ENCODE measurements at regions not wholly inside any gene's neighbourhood (a gene's known extent, or its start where the extent isn't known, plus 50 kb on each side); places are given as distances from the start of the nearest gene placed in this dataset.

DNA sequence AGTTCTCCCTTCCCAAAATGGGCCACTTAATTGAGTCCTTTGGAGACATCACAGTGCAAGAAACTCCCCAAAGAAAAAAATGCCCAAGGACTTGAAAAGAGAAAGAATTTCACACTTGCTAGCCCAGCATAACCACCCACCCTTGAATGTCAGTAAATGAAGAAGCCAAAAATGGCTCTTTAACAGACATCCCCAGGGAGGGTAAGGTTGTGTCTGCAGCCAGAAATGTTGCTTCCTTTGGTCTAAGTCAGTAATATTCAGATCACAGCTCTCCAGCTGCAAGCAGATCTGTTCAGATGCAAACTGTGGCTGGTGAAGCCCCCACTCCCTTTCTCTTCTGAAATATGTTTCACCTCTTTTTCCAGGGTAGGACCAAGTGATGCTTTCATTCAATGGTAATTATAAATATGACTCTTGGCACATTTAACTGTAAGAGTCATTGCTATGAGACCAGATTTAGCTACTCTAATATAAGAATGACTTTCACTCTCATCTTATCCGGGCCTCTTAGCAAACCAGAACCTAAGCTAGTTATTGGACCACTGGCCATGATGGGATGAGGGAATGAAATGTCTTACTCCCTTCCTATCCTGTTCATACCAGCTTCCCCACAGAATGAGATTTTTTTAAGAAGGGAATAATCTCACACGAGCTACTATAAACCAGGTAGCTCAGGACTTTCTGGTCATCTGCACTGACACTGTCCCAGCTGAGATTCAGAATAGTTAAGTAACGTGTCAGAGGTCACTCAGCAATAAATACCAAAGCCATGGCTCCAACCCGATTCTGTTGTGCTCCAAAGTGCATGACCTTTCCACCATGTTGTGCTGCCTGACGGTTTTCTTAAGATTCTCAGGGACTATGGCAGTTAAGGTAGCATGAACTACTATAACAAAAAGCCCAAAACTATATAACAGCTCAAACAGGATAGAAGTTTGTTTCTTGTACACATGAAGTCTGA is 234.1 kb downstream of the FOXO1 start:
- no peak overlapping the region for H3K27ac ChIP-seq
- POLR2A ChIA-PET (ENCODE audit: low non-redundant PET): interaction anchor here (0.7 kb wide), 1 partner anchor 236 kb away, joined by 3 read pairs; no protein-coding TSS in a partner anchor
- CTCF ChIA-PET: no interaction called here
- TF ChIP-seq, protein P1, sequence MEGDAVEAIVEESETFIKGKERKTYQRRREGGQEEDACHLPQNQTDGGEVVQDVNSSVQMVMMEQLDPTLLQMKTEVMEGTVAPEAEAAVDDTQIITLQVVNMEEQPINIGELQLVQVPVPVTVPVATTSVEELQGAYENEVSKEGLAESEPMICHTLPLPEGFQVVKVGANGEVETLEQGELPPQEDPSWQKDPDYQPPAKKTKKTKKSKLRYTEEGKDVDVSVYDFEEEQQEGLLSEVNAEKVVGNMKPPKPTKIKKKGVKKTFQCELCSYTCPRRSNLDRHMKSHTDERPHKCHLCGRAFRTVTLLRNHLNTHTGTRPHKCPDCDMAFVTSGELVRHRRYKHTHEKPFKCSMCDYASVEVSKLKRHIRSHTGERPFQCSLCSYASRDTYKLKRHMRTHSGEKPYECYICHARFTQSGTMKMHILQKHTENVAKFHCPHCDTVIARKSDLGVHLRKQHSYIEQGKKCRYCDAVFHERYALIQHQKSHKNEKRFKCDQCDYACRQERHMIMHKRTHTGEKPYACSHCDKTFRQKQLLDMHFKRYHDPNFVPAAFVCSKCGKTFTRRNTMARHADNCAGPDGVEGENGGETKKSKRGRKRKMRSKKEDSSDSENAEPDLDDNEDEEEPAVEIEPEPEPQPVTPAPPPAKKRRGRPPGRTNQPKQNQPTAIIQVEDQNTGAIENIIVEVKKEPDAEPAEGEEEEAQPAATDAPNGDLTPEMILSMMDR (conservative IDR thresholded peaks at IDR 0.05; ENCODE audit: low read depth): no peak
- no peak for DNase-seq (ENCODE audit: low spot score)

DNA sequence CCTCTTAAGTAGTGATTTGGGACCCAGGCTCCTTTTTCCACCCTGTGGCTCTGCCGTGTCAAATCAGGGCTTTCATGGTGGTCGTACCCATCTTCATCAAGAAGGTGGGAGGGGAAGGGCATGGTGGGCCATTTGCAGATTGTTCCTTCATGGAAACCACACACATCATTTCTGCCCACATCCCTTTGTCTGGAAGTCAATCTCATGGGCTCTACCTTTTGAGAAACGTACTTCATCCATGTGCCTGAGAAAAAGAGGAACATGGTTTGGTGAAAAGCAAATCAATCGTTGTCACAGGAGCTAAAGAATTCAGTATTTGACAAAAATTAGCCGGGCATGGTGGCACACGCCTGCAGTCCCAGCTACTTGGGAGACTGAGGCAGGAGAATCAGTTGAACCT is 233.4 kb downstream of the FOXO1 start:
- ChIA-PET CTCF (no interaction called here), POLR2A (ENCODE audit: low non-redundant PET) (no interaction called here)
- H3K27ac ChIP-seq: no peak overlapping the region
- TF ChIP-seq, protein P1 (conservative IDR thresholded peaks at IDR 0.05; ENCODE audit: low read depth): no peak
- no peak for DNase-seq (ENCODE audit: low spot score)

DNA sequence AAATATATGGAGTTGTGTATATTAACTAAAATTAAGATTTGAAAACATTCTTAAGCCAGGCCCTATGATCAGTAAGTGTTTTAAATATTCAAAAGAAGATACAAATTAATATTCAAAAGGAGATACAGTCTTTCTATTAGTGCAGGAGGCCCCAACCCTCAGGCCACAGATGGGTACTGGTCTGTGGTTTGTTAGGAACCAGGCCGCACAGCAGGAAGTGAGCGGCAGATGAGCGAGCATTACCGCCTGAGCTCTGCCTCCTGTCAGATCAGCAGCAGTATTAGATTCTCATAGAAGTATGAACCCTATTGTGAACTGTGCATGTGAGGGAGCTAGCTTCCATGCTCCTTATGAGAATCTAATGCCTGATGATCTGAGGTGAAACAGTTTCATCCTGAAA is 232.9 kb downstream of the FOXO1 start:
- ChIA-PET CTCF (no interaction called here), POLR2A (ENCODE audit: low non-redundant PET) (no interaction called here)
- no peak overlapping the region for H3K27ac ChIP-seq
- no peak for DNase-seq (ENCODE audit: low spot score)
- TF ChIP-seq, protein P1 (conservative IDR thresholded peaks at IDR 0.05; ENCODE audit: low read depth): no peak

DNA sequence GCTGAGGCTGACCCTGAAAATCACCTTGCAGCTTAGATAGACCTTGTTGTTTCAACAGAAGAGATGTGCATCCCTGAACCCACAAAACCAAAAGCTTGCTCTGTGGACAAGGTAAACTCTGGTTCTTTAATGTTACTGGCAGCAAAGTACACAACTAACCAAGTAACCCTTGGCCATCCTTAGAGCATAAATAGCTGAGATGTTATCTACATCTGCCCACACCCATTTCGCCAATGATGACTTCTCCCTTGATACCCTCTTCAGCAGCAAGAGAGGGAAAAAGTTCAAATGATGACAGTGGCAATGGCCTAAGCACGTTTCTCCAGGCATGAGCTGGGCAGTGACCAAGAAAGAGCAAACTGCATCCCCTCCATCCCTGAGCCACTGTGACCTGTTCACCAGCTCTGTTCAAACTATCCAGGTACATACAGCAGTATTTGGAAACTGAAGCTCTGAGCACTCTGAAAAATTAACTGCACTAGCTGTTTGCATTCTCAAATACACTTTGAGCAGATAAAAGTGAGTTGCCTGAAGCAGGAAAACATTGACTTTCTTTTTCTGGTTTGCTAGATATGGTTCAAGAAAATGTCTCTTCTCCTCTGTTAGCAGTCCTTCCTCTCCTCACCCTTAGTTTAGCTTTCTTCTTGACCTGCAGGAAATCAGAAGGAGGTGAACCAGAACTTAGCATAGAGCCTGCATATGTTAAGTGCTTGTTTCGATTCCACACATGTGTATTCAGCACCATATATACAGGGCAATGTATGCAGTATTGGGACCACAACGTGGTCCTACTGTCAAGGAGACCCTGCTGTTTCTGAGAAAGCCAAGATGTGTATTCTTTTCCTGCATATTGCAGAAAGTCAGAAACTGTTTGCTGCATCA is 231.7 kb downstream of the FOXO1 start:
- TF ChIP-seq, protein P1 (conservative IDR thresholded peaks at IDR 0.05; ENCODE audit: low read depth): no peak
- CTCF ChIA-PET: interaction anchor here (0.6 kb wide), 2 partner anchors 793 to 1321 kb away, joined by 3 to 5 read pairs; no protein-coding TSS in a partner anchor
- no peak for DNase-seq (ENCODE audit: low spot score)
- POLR2A ChIA-PET (ENCODE audit: low non-redundant PET): no interaction called here
- H3K27ac ChIP-seq: no peak overlapping the region

DNA sequence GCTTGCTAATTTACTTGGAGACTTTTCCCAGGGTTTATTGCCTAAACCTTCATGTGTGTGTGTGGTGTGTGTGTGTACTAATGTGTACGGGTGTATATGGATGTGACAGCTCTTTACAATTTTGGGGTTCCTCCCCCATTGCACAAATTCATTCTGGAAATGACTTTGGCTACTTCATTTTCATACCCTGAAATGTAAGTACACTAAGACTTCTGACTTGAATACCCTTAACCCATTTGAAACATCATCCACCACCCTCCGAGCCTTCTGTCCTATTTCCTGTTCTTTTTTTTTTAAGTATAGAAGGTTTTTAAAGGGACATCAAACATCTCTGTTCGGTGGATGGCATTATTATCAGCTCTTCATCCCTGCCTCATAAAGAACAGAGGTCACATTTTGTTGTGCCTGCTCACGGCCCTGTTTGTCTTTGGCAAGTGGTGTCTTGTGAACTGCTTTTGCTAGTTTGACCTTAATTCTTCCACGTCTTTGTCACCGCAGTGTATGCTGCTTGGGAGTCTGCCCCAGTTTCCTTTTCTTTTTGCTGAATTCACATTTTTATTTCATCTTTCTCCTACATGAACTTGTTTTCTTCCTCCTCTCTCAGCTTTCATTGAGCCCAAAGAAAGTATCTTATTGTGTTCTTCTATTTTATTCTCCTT is 228.3 kb downstream of the FOXO1 start:
- H3K27ac ChIP-seq: no peak overlapping the region
- ChIA-PET CTCF (no interaction called here), POLR2A (ENCODE audit: low non-redundant PET) (no interaction called here)
- TF ChIP-seq, protein P1 (conservative IDR thresholded peaks at IDR 0.05; ENCODE audit: low read depth): no peak
- no peak for DNase-seq (ENCODE audit: low spot score)

All from RWPE1 (cell line).